Heart left ventricle (tissue), 16 donors: ENCODE measurements at regions not wholly inside any gene's neighbourhood (a gene's known extent, or its start where the extent isn't known, plus 50 kb on each side); places are given as distances from the start of the nearest gene placed in this dataset.

Experiments used
- ATAC-seq, 4 donors: fragments of 200-7000 bp; cut with Tn5 transposase; one replicate each; pipeline ENCODE4 v1.9.1; 2020 to 2022; ENCODE audit warnings: moderate library complexity in 4 of 4, mild to moderate bottlenecking in 3 of 4, moderate number of reproducible peaks in 1 of 4
- DNase-seq, 5 donors: peaks; one replicate each; pipeline ENCODE4 v3.0.0-alpha.2; 2020
- H3K27ac ChIP-seq, 12 donors: fragments of 200-600 bp; sonication (generic) in 4 of 12; one replicate each; pipeline versions ENCODE4 v1.5.0 to v1.8.0; 2016 to 2022; ENCODE audit warnings: mild to moderate bottlenecking in 2 of 12
- H3K27me3 ChIP-seq, 9 donors: fragments of 200-600 bp; sonication (generic) in 2 of 9; one replicate each; pipeline versions ENCODE4 v1.5.1 to v1.8.0; 2016 to 2022; ENCODE audit warnings: mild to moderate bottlenecking in 3 of 9
- H3K36me3 ChIP-seq, 9 donors: fragments of 200-600 bp; sonication (generic) in 2 of 9; one replicate each; pipeline versions ENCODE4 v1.5.0 to v1.8.0; 2018 to 2022; ENCODE audit warnings: mild to moderate bottlenecking in 2 of 9
- H3K4me1 ChIP-seq, 12 donors: fragments of 200-600 bp; sonication (generic) in 4 of 12; one replicate each; pipeline versions ENCODE4 v1.5.0 to v1.8.0; 2016 to 2022; ENCODE audit warnings: mild to moderate bottlenecking in 3 of 12
- H3K4me3 ChIP-seq, 12 donors: fragments of 200-600 bp; sonication (generic) in 4 of 12; one replicate each; pipeline versions ENCODE4 v1.5.0 to v1.8.0; 2017 to 2022; ENCODE audit warnings: mild to moderate bottlenecking in 9 of 12, moderate library complexity in 4 of 12
- H3K9me3 ChIP-seq, 12 donors: fragments of 200-600 bp; sonication (generic) in 4 of 12; one replicate each; pipeline versions ENCODE4 v1.5.0 to v1.8.0; 2016 to 2022; ENCODE audit warnings: mild to moderate bottlenecking in 1 of 12
- CTCF ChIP-seq, 12 donors: fragments of 200-600 bp; sonication (generic) in 4 of 12; IDR thresholded peaks; one replicate each; pipeline versions ENCODE4 v1.5.0 to v1.8.0; 2018 to 2022; ENCODE audit warnings: antibody characterized with exemption in 12 of 12, mild to moderate bottlenecking in 5 of 12
- POLR2A ChIP-seq, 2 donors: fragments of 450-650 bp; IDR thresholded peaks; one replicate each; pipeline ENCODE4 v1.6.1; 2017; ENCODE audit warnings: antibody characterized with exemption in 2 of 2, mild to moderate bottlenecking in 2 of 2, moderate library complexity in 2 of 2
- WGBS, 4 donors: extraction: QIAGEN DNeasy Blood & Tissue Kit in 2 of 4; methylation state at CpG; one replicate each; pipeline versions ENCODE4 v1.1.5 to v1.1.7; 2013 to 2018; 5-methylcytosine and 5-hydroxymethylcytosine counted together
- intact Hi-C, 10 donors: fragments of 100-400 bp; cut with DNase I; formaldehyde crosslinking; loops; one replicate each; pipeline versions ENCODE4 v1.11.1 to v1.14.2; 2022
- donor health status: ischemic (EF 13 %, LVEDD 7.1; RV severe dilation, severe dysfunction).
- donor health status: healthy with polysubstance abuse.
- donor health status: DM: no; HTN: yes; CAD: no.
- donor health status: DM: no; HTN: no; CAD: no.
- donor health status: ischemic (EF 25% LVEDD 6.9; RV normal size, moderate dysfunction).
- donor health status: ischemic (EF 25% LVEDD 5.7; RV mildly dilated, moderate dysfunction).
- donor health status: healthy.
- donor health status: DM: yes; HTN: yes; CAD: no.
- donor health status: ischemic (EF 35%, LVEDD 5.7; RV mildly dilated, moderate dysfunction).
- donor health status: nonischemic (EF 11% LVEDD 7.7; RV severe dilation, severe dysfunction).
- donor health status: DM: yes; HTN: yes; CAD: no.
- donor health status: PGD.
- donor health status: ischemic (EF 29% LVEDD 5.4; RV normal size, mild dysfunction).
- donor health status: nonischemic (EF 23%, LVEDD 6.1; RV moderate dilation, normal function).

- 85 to 90% (median 87%) methylated on average over 4 of the region's 4 CpGs for WGBS, 4 donors
- H3K27ac ChIP-seq, result no peak overlapping the region
- no peak for ATAC-seq
- no peak for DNase-seq
- peaks cover 0 to 10% (median 0%) of the 10 kb centered on the region in 12 donors for H3K9me3 ChIP-seq
- no peak for TF ChIP-seq POLR2A (IDR thresholded peaks at IDR 0.05)
- TF ChIP-seq CTCF (IDR thresholded peaks at IDR 0.05), result no peak
- intact Hi-C loops, result no loop called here
- no peaks in the 10 kb centered on the region for H3K36me3 ChIP-seq
- H3K4me3 ChIP-seq, result no peak overlapping the region
- no peaks in the 10 kb centered on the region for H3K27me3 ChIP-seq
- peaks cover 0 to 31% (median 0%) of the 10 kb centered on the region in 12 donors for H3K4me1 ChIP-seq
Measured at GRCh38 chr5:68367717-68368116, 152.2 kb downstream of the PIK3R1 start.

- H3K27ac ChIP-seq, result peak overlapping the region in 1 of 12 donors; percentile 22
- WGBS, 4 donors, result 88 to 93% (median 89%) methylated on average over 5 of the region's 5 CpGs
- H3K9me3 ChIP-seq, result peaks cover 0 to 3% (median 0%) of the 10 kb centered on the region in 12 donors
- intact Hi-C loops, result no loop called here
- ATAC-seq (no peak), DNase-seq (no peak)
- no peaks in the 10 kb centered on the region for H3K27me3 ChIP-seq
- H3K36me3 ChIP-seq, result no peaks in the 10 kb centered on the region
- peaks cover 0 to 31% (median 0%) of the 10 kb centered on the region in 12 donors for H3K4me1 ChIP-seq
- TF ChIP-seq POLR2A (IDR thresholded peaks at IDR 0.05) (no peak), CTCF (IDR thresholded peaks at IDR 0.05) (no peak)
- no peak overlapping the region for H3K4me3 ChIP-seq
Measured at GRCh38 chr5:68368311-68369022, 152.9 kb downstream of the PIK3R1 start.

GRCh38 chr5:68369023-68369359, 153.4 kb downstream of the PIK3R1 start:
- peak overlapping the region in 1 of 12 donors; percentile 22 for H3K27ac ChIP-seq
- intact Hi-C loops, result no loop called here
- no peaks in the 10 kb centered on the region for H3K9me3 ChIP-seq
- H3K4me1 ChIP-seq, result peaks cover 0 to 32% (median 0%) of the 10 kb centered on the region in 12 donors
- H3K36me3 ChIP-seq, result no peaks in the 10 kb centered on the region
- no peak for TF ChIP-seq POLR2A (IDR thresholded peaks at IDR 0.05)
- no peak for TF ChIP-seq CTCF (IDR thresholded peaks at IDR 0.05)
- 66 to 81% (median 80%) methylated on average over 1 of the region's 1 CpG for WGBS, 4 donors
- no peak overlapping the region for H3K4me3 ChIP-seq
- ATAC-seq (no peak), DNase-seq (no peak)
- H3K27me3 ChIP-seq, result no peaks in the 10 kb centered on the region

- 64 to 72% (median 68%) methylated on average over 7 of the region's 7 CpGs for WGBS, 4 donors
- Histone ChIP-seq H3K4me1 (peaks cover 0 to 38% (median 0%) of the 10 kb centered on the region in 12 donors), H3K27ac (peak overlapping the region in 1 of 12 donors; percentile 22), H3K9me3 (no peaks in the 10 kb centered on the region), H3K27me3 (no peaks in the 10 kb centered on the region), H3K4me3 (no peak overlapping the region), H3K36me3 (no peaks in the 10 kb centered on the region)
- no peak for TF ChIP-seq POLR2A (IDR thresholded peaks at IDR 0.05)
- no peak for ATAC-seq
- no peak for DNase-seq
- intact Hi-C loops, result no loop called here
Measured at GRCh38 chr5:68369457-68370125, 154.0 kb downstream of the PIK3R1 start.
